Daoy (cell line): ENCODE measurements at regions not wholly inside any gene's neighbourhood (a gene's known extent, or its start where the extent isn't known, plus 50 kb on each side); places are given as distances from the start of the nearest gene placed in this dataset.
A peak's percentile ranks its signal among the peaks of the same experiment; 100 is the strongest.

Experiments
- DNase-seq: peaks from one replicate; pipeline ENCODE4 v3.0.0-alpha.2; 2015; ENCODE audit warnings: low read depth

- DNase-seq, result peak; percentile 47
These were observed 543.0 kb downstream of the SPRY1 start for GRCh38 chr4:123939621-123940020.

- DNase-seq, result no peak
These were observed 544.0 kb downstream of the SPRY1 start for GRCh38 chr4:123940604-123941003.

GRCh38 chr4:123941306-123941705 is 544.7 kb downstream of the SPRY1 start:
- no peak for DNase-seq

GRCh38 chr4:123943976-123944375 is 547.4 kb downstream of the SPRY1 start:
- no peak for DNase-seq

- no peak for DNase-seq
These were observed 548.7 kb downstream of the SPRY1 start for GRCh38 chr4:123945301-123945700.

- no peak for DNase-seq
These were observed 553.9 kb downstream of the SPRY1 start for GRCh38 chr4:123950530-123950929.

GRCh38 chr4:123952530-123953274 is 556.1 kb downstream of the SPRY1 start:
- no peak for DNase-seq

GRCh38 chr4:123953566-123953965 is 557.0 kb downstream of the SPRY1 start:
- no peak for DNase-seq

- DNase-seq, result no peak
These were observed 557.6 kb downstream of the SPRY1 start for GRCh38 chr4:123954220-123954619.

- no peak for DNase-seq
These were observed 558.7 kb downstream of the SPRY1 start for GRCh38 chr4:123955167-123955800.

GRCh38 chr4:123956204-123956603 is 559.6 kb downstream of the SPRY1 start:
- DNase-seq, result no peak

- no peak for DNase-seq
These were observed 570.6 kb downstream of the SPRY1 start for GRCh38 chr4:123966990-123967769.

GRCh38 chr4:123972031-123972430 is 575.4 kb downstream of the SPRY1 start:
- DNase-seq, result no peak

- no peak for DNase-seq
These were observed 578.0 kb downstream of the SPRY1 start for GRCh38 chr4:123974386-123975149.

GRCh38 chr4:123976285-123976684 is 579.7 kb downstream of the SPRY1 start:
- DNase-seq, result no peak

GRCh38 chr4:123976819-123977218 is 580.2 kb downstream of the SPRY1 start:
- DNase-seq, result no peak

GRCh38 chr4:123977641-123978081 is 581.1 kb downstream of the SPRY1 start:
- no peak for DNase-seq

- DNase-seq, result no peak
These were observed 582.0 kb downstream of the SPRY1 start for GRCh38 chr4:123978637-123979036.

GRCh38 chr4:123980736-123981300 is 584.2 kb downstream of the SPRY1 start:
- DNase-seq, result no peak

- DNase-seq, result no peak
These were observed 588.3 kb downstream of the SPRY1 start for GRCh38 chr4:123984886-123985285.

GRCh38 chr4:123986268-123986798 is 589.7 kb downstream of the SPRY1 start:
- peak; percentile 30 for DNase-seq
